GM10266 (cell line): ENCODE measurements at regions not wholly inside any gene's neighbourhood (a gene's known extent, or its start where the extent isn't known, plus 50 kb on each side); places are given as distances from the start of the nearest gene placed in this dataset.

Experiments
- DNase-seq: peaks from one replicate; pipeline ENCODE4 v3.0.0; 2012; ENCODE audit errors: extremely low spot score
- CTCF ChIP-seq: IDR thresholded peaks from 2 replicates; pipeline ENCODE4 v1.5.1; 2012; ENCODE audit warnings: mild to moderate bottlenecking, low read depth; ENCODE audit not compliant: control insufficient read depth, insufficient read depth; ENCODE audit errors: missing control alignments

GRCh38 chr9:2281031-2281802, 266.1 kb downstream of the SMARCA2 start:
- no peak for DNase-seq
- no peak for TF ChIP-seq CTCF

- DNase-seq, result no peak
- TF ChIP-seq CTCF, result no peak
These were observed 266.6 kb downstream of the SMARCA2 start for GRCh38 chr9:2281803-2282185.

- no peak for DNase-seq
- no peak for TF ChIP-seq CTCF
These were observed 269.6 kb downstream of the SMARCA2 start for GRCh38 chr9:2284770-2285169.

- no peak for TF ChIP-seq CTCF
- no peak for DNase-seq
These were observed 270.5 kb downstream of the SMARCA2 start for GRCh38 chr9:2285416-2286332.

- no peak for TF ChIP-seq CTCF
- DNase-seq, result no peak
These were observed 271.2 kb downstream of the SMARCA2 start for GRCh38 chr9:2286333-2286705.

GRCh38 chr9:2286825-2287455, 271.8 kb downstream of the SMARCA2 start:
- DNase-seq, result no peak
- TF ChIP-seq CTCF, result no peak

GRCh38 chr9:2288309-2288708, 273.2 kb downstream of the SMARCA2 start:
- no peak for TF ChIP-seq CTCF
- DNase-seq, result no peak
